SK-N-SH treated with all-trans-retinoic acid at 6 μM for 48 hours (cell line): ENCODE measurements at regions not wholly inside any gene's neighbourhood (a gene's known extent, or its start where the extent isn't known, plus 50 kb on each side); places are given as distances from the start of the nearest gene placed in this dataset.

Source experiments
- ATAC-seq: fragments of 200-7000 bp; cut with Tn5 transposase; 3 replicates; pipeline ENCODE4 v1.9.1; 2020; ENCODE audit warnings: mild to moderate bottlenecking, moderate library complexity
- ESRRG ChIP-seq: fragments of 250-450 bp; sonication (Bioruptor Pico); IDR thresholded peaks from 2 replicates; pipeline ENCODE4 v1.6.1; 2021; ENCODE audit warnings: mild to moderate bottlenecking
- GLIS3 ChIP-seq: fragments of 250-450 bp; sonication (Bioruptor Pico); IDR thresholded peaks from 2 replicates; pipeline ENCODE4 v1.5.0; 2020; ENCODE audit warnings: mild to moderate bottlenecking, moderate library complexity
- ISL1 ChIP-seq: fragments of 250-450 bp; sonication (Bioruptor Pico); IDR thresholded peaks from 2 replicates; pipeline ENCODE4 v2.1.2; 2022; ENCODE audit warnings: mild to moderate bottlenecking, moderate library complexity
- OSR1 ChIP-seq: fragments of 250-450 bp; sonication (Bioruptor Pico); IDR thresholded peaks from 2 replicates; pipeline ENCODE4 v1.8.0; 2022; ENCODE audit warnings: moderate library complexity, mild to moderate bottlenecking, inconsistent platforms
- PPARA ChIP-seq: fragments of 250-450 bp; sonication (Bioruptor Pico); IDR thresholded peaks from 2 replicates; pipeline ENCODE4 v1.5.0; 2020; ENCODE audit warnings: mild to moderate bottlenecking, borderline replicate concordance
- RARB ChIP-seq: fragments of 250-450 bp; sonication (Bioruptor Pico); IDR thresholded peaks from 2 replicates; pipeline ENCODE4 v1.8.0; 2021; ENCODE audit warnings: mild to moderate bottlenecking, moderate library complexity
- SNAI2 ChIP-seq: fragments of 250-450 bp; sonication (Bioruptor Pico); IDR thresholded peaks from 2 replicates; pipeline ENCODE4 v1.5.0; 2020; ENCODE audit warnings: mild to moderate bottlenecking, moderate library complexity
- TCF4 ChIP-seq: fragments of 250-450 bp; sonication (Bioruptor Pico); IDR thresholded peaks from 2 replicates; pipeline ENCODE4 v1.8.0; 2021; ENCODE audit warnings: mild to moderate bottlenecking, moderate library complexity, borderline replicate concordance
- TOX ChIP-seq: fragments of 250-450 bp; sonication (Bioruptor Pico); IDR thresholded peaks from 2 replicates; pipeline ENCODE4 v1.8.0; 2021; ENCODE audit warnings: mild to moderate bottlenecking, moderate library complexity, borderline replicate concordance
- ZFP3 ChIP-seq: fragments of 250-450 bp; sonication (Bioruptor Pico); IDR thresholded peaks from 2 replicates; pipeline ENCODE4 v1.5.0; 2020; ENCODE audit warnings: mild to moderate bottlenecking, moderate library complexity
- ZNF565 ChIP-seq: fragments of 450-650 bp; formaldehyde crosslinking; conservative IDR thresholded peaks from 2 replicates; pipeline ENCODE4 v1.5.0; 2020; ENCODE audit warnings: low read depth, mild to moderate bottlenecking, moderate library complexity
- ZNF70 ChIP-seq: fragments of 450-650 bp; formaldehyde crosslinking; IDR thresholded peaks from 2 replicates; pipeline ENCODE4 v1.5.0; 2020; ENCODE audit warnings: mild to moderate bottlenecking, moderate library complexity
- ZNF8 ChIP-seq: fragments of 450-650 bp; formaldehyde crosslinking; IDR thresholded peaks from 2 replicates; pipeline ENCODE4 v1.5.0; 2020; ENCODE audit warnings: mild to moderate bottlenecking, moderate library complexity
- TF ChIP-seq, protein P1 (sequence below): fragments of 250-450 bp; sonication (Bioruptor Pico); IDR thresholded peaks from 2 replicates; pipeline ENCODE4 v1.5.1; 2021; ENCODE audit warnings: mild to moderate bottlenecking, moderate library complexity
- TF ChIP-seq, protein P2 (sequence below): fragments of 250-450 bp; sonication (Bioruptor Pico); IDR thresholded peaks from 2 replicates; pipeline ENCODE4 v1.5.0; 2020; ENCODE audit warnings: mild to moderate bottlenecking, moderate library complexity
- TF ChIP-seq, protein P3 (sequence below): fragments of 250-450 bp; sonication (Bioruptor Pico); IDR thresholded peaks from 2 replicates; pipeline ENCODE4 v1.8.0; 2020; ENCODE audit warnings: mild to moderate bottlenecking, moderate library complexity, borderline replicate concordance
- TF ChIP-seq, protein P4 (sequence below): fragments of 250-450 bp; sonication (Bioruptor Pico); IDR thresholded peaks from 2 replicates; pipeline ENCODE4 v1.8.0; 2021; ENCODE audit warnings: low read depth, mild to moderate bottlenecking, moderate library complexity, borderline replicate concordance

DNA sequence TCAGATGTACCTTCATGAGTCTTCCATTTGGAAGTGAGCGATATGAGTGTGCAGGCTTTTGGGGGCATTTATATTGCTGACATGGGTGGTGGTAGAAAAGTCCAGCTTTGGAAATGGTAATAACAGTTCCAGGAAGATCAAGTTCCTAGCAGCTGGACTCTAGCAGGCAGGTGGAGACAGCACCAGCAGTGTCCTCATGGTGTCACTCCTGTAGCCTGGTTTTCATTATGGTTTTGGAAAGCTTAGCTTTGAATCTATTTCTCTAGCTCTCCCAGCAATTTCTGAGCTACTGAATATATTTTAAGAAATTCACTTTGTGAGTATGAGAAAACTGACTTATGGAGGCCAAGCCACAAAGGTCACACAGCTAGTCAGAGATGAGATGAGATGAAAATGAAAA lies 523.2 kb upstream of the HTR2A start (continued):
- TF ChIP-seq, protein P1, sequence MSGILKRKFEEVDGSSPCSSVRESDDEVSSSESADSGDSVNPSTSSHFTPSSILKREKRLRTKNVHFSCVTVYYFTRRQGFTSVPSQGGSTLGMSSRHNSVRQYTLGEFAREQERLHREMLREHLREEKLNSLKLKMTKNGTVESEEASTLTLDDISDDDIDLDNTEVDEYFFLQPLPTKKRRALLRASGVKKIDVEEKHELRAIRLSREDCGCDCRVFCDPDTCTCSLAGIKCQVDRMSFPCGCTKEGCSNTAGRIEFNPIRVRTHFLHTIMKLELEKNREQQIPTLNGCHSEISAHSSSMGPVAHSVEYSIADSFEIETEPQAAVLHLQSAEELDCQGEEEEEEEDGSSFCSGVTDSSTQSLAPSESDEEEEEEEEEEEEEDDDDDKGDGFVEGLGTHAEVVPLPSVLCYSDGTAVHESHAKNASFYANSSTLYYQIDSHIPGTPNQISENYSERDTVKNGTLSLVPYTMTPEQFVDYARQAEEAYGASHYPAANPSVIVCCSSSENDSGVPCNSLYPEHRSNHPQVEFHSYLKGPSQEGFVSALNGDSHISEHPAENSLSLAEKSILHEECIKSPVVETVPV: no peak
- no peak for TF ChIP-seq TOX
- TF ChIP-seq, protein P2, sequence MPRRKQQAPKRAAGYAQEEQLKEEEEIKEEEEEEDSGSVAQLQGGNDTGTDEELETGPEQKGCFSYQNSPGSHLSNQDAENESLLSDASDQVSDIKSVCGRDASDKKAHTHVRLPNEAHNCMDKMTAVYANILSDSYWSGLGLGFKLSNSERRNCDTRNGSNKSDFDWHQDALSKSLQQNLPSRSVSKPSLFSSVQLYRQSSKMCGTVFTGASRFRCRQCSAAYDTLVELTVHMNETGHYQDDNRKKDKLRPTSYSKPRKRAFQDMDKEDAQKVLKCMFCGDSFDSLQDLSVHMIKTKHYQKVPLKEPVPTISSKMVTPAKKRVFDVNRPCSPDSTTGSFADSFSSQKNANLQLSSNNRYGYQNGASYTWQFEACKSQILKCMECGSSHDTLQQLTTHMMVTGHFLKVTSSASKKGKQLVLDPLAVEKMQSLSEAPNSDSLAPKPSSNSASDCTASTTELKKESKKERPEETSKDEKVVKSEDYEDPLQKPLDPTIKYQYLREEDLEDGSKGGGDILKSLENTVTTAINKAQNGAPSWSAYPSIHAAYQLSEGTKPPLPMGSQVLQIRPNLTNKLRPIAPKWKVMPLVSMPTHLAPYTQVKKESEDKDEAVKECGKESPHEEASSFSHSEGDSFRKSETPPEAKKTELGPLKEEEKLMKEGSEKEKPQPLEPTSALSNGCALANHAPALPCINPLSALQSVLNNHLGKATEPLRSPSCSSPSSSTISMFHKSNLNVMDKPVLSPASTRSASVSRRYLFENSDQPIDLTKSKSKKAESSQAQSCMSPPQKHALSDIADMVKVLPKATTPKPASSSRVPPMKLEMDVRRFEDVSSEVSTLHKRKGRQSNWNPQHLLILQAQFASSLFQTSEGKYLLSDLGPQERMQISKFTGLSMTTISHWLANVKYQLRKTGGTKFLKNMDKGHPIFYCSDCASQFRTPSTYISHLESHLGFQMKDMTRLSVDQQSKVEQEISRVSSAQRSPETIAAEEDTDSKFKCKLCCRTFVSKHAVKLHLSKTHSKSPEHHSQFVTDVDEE: no peak
- TF ChIP-seq, all 23 proteins: peak for 0

DNA sequence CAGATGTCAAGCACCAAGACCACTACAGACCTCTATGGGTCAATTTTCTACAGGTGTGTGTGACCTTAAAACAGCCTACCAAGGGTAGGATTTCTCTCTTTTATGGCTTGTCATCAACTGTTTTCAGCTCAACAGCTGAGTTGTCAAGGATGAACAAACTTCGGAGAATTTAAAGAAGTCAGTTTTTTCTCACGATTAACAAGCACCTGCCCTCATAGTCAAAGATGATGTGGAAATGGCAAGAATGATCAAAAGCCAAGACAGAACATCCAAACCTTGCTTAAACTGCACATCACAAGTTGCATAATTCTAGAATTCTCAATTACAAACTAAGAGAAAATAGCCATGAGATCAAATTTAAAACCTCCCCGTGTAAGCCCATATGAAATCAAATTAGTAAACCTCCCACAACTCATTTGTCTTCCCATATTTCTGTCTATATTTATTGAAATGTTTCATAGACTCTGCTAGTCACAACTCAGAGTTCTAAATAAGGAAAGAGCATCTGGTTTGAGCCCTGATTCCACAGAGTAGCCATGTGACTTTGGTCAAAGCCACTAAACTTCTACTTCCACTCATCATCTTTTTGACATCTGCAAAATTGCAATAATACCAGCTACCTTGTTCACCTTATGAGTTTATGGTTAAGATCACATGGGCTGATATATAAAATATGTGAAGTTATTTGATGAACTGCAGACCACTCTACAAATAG lies 521.5 kb upstream of the HTR2A start:
- ATAC-seq: peak; percentile 28; the same call in 1 of the 3 replicates
- no peak for TF ChIP-seq TCF4 (CRISPR knock-in tag)
- TF ChIP-seq, protein P1: no peak
- TF ChIP-seq ESRRG (CRISPR knock-in tag): no peak
- no peak for TF ChIP-seq ZNF70
- TF ChIP-seq, protein P3, sequence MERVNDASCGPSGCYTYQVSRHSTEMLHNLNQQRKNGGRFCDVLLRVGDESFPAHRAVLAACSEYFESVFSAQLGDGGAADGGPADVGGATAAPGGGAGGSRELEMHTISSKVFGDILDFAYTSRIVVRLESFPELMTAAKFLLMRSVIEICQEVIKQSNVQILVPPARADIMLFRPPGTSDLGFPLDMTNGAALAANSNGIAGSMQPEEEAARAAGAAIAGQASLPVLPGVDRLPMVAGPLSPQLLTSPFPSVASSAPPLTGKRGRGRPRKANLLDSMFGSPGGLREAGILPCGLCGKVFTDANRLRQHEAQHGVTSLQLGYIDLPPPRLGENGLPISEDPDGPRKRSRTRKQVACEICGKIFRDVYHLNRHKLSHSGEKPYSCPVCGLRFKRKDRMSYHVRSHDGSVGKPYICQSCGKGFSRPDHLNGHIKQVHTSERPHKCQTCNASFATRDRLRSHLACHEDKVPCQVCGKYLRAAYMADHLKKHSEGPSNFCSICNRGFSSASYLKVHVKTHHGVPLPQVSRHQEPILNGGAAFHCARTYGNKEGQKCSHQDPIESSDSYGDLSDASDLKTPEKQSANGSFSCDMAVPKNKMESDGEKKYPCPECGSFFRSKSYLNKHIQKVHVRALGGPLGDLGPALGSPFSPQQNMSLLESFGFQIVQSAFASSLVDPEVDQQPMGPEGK: no peak
- TF ChIP-seq ZNF565 (CRISPR knock-in tag): no peak
- TF ChIP-seq RARB (CRISPR knock-in tag): no peak
- TF ChIP-seq ZFP3 (CRISPR knock-in tag): no peak
- TF ChIP-seq ZNF8 (CRISPR knock-in tag): no peak
- TF ChIP-seq, protein P4, sequence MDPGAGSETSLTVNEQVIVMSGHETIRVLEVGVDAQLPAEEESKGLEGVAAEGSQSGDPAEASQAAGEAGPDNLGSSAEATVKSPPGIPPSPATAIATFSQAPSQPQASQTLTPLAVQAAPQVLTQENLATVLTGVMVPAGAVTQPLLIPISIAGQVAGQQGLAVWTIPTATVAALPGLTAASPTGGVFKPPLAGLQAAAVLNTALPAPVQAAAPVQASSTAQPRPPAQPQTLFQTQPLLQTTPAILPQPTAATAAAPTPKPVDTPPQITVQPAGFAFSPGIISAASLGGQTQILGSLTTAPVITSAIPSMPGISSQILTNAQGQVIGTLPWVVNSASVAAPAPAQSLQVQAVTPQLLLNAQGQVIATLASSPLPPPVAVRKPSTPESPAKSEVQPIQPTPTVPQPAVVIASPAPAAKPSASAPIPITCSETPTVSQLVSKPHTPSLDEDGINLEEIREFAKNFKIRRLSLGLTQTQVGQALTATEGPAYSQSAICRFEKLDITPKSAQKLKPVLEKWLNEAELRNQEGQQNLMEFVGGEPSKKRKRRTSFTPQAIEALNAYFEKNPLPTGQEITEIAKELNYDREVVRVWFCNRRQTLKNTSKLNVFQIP: no peak
- no peak for TF ChIP-seq OSR1 (CRISPR knock-in tag)
- no peak for TF ChIP-seq ISL1 (CRISPR knock-in tag)

GRCh38 chr13:47417485-47417884 lies 520.6 kb upstream of the HTR2A start:
- TF ChIP-seq GLIS3 (CRISPR knock-in tag) (no peak), ESRRG (CRISPR knock-in tag) (no peak), PPARA (CRISPR knock-in tag) (no peak), ZFP3 (CRISPR knock-in tag) (no peak), ZNF70 (no peak), SNAI2 (CRISPR knock-in tag) (no peak)
- TF ChIP-seq, protein P1: no peak
- TF ChIP-seq, protein P3: no peak
- TF ChIP-seq, protein P2: no peak
- ATAC-seq: no peak
